ENCODE measurements at regions not wholly inside any gene's neighbourhood (a gene's known extent, or its start where the extent isn't known, plus 50 kb on each side); places are given as distances from the start of the nearest gene placed in this dataset.
"Not testable (repeated sequence)": the region's sequence is repeated elsewhere in the genome, so short reads cannot be mapped to it uniquely, and the experiment has no call there.

DNA sequence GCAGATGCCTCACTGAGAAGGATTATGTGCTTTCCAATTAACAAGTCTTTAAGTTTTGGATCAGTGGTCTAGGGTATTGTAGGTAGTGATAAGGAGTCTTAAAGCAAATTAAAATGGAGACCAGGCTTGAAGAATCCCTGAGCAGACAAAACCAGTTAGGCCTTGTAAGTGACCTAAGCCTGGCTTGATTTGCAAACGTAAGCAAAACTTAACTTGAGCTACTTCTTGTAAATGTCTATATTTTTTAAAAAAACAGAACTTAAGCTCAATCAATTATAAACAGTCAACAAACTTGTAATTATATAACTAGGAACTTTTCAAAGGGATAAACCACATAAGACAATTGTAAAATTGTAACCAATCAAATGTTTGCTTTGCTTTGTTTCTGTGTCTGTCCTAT, 72.7 kb upstream of the NALF2 start:
- DNase-seq (ENCODE audit: low spot score): no peak
- intact Hi-C loops (cut with DNase I): no loop called here

- DNase-seq (ENCODE audit: low spot score): no peak
- intact Hi-C loops (cut with DNase I): no loop called here
Observed at GRCh38 chrX:69430785-69431184, 73.3 kb upstream of the NALF2 start.

DNA sequence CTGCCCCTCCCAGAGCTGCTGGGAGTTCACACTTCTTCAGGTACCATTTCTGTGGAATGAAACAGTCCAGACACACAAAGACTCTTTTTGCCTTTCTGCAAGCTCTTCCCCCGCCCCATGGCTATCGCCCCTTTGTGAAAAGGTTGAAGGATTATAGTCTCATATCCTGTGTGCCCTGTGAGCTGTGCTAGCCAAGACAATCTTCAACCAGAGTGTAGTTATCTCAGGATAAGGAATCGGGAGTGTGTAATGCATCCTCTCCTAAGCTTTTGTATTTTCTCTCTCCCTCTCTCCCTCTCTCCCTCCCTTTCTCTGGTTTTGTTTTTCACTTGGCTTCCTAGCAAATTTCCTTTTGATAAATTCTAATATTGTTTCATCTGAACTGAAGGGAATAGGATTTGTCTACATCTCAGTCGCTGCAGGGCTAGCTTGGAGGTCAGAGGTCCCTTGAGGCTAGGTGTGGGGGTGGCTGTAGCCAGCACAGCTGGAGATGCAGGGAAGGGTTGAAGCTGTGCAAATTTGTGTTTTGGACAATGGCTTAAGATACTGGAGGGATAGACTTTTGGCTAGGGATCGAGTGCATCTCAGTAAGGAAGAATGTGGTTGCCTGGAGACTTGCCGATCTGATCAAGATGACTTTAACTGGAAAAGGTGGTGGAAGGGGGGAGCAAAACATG, 74.6 kb upstream of the NALF2 start:
- intact Hi-C loops (cut with DNase I): loop anchor here (5.0 to 10.0 kb wide), 2 partner anchors 603 to 665 kb away; no protein-coding TSS in a partner anchor
- DNase-seq (ENCODE audit: low spot score): no peak

DNA sequence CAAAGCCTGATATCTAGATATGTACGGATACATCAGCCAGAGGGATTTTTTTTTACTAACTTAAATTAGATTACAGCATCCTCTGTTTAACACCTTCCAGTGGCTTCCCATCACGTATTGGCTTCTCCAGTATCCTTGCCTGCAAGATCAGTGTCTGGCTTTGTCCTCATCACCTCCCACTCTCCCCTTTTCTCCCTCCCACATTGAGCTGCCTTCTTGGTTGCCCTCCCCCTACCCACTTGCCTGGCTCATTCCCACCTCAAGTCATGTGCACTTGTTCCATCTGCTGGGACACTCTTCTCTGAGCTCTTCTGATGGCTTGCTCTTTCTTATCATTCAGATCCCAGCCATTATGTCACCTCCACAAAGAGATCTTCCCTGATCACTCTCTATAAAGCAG, 75.9 kb upstream of the NALF2 start:
- DNase-seq (ENCODE audit: low spot score): no peak
- intact Hi-C loops (cut with DNase I): loop anchor here (5.0 to 10.0 kb wide), 2 partner anchors 604 to 667 kb away; no protein-coding TSS in a partner anchor

DNA sequence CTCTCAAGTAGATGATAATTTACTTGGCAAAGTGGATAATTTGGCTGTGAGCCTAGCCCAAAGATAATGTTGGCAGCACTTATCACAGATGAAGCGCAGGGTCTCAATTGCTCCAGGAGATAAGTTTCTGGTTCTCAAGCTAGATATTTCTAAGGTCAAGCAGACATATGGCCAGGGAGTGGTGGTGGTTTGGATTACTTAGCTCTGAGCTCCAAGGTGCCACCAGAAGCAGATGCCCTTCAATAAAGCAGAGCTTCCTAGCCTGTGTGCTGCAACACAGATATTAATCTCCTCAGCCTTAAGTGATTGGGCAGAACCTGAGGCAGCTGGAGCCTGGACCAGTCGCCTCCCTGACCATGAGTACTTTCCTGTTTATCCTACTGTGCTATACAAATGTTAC, 79.2 kb upstream of the NALF2 start:
- no peak for DNase-seq (ENCODE audit: low spot score)
- intact Hi-C loops (cut with DNase I): loop anchor here (5.0 to 10.0 kb wide), 2 partner anchors 607 to 670 kb away; no protein-coding TSS in a partner anchor

DNA sequence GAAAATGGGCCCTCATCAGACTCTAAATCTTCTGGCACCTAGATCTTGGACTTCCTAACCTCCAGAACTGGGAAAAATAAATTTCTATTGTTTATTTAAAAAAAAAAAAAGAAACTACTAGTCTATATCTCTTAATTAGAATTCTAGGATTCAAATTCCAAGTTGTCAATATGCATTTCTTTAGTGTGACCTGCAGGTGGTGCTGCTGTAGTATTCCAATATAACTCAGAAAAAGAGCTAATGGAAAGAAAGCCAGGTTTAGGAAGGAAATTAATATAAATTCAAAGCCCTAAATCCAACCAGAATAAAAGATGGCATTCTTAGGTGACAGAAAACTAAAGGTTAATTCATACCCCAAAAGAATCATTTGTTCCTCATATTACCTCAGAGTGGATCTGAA, 80.0 kb upstream of the NALF2 start:
- DNase-seq (ENCODE audit: low spot score): no peak
- intact Hi-C loops (cut with DNase I): loop anchor here (10.0 kb wide), 1 partner anchor 671 kb away; no protein-coding TSS in a partner anchor

DNA sequence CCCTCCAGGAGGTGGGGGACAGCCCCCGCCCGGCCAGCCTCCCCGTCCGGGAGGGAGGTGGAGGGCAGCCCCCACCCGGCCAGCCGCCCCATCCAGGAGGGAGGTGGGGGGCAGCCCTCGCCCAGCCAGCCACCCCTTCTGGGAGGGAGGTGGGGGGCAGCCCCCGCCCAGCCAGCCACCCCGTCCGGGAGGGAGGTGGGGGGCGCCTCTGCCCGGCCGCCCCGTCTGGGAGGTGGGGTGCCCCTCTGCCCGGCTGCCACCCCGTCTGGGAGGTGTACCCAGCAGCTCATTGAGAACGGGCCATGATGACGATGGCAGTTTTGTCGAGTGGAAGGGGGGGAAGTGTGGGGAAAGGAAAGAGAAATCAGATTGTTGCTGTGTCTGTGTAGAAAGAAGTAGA, 81.9 kb upstream of the NALF2 start:
- DNase-seq (ENCODE audit: low spot score): not testable (repeated sequence)
- intact Hi-C loops (cut with DNase I): loop anchor here (10.0 kb wide), 1 partner anchor 673 kb away; no protein-coding TSS in a partner anchor

DNA sequence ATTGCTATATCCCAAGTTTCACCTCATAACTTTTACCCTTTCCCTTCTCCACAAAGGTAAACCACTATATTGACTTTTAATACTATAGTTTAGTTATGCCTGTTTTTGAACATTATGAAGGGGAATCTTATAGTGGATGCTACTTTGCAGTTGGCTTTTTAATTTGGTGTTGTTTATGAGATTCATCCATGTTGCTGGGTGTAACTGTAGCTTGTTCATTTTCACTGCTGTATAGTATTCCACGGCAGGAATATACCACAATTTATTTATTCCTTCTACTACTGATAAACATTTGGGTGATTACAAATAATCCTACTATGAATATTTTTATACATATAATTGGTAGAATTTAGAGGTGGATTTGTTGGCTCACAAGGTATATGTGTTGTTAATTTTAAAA, 88.4 kb upstream of the NALF2 start:
- intact Hi-C loops (cut with DNase I): no loop called here
- DNase-seq (ENCODE audit: low spot score): no peak

- intact Hi-C loops (cut with DNase I): no loop called here
- no peak for DNase-seq (ENCODE audit: low spot score)
Observed at GRCh38 chrX:69412661-69413060, 91.5 kb upstream of the NALF2 start.

DNA sequence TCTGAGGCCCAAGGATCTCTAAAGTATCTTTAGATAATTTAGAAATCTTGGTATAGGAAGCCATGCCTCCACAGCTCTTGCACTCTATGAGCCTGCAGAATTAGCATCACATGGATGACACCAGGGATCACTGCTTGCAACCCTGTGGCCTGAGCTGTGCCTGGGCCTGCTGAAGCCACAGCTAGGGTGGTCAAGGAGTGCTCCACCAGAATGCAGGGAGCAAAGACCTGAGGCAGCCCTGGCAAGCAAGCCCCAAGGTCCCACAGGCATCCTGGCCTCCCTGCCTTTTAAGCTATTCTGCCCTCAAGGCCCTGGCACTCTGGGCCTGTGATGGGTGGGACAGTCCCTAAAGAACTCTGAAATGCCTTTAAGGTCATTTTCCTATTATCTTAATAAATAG, 105.2 kb upstream of the NALF2 start:
- intact Hi-C loops (cut with DNase I): no loop called here

GRCh38 chrX:69396916-69397315, 107.2 kb upstream of the NALF2 start:
- DNase-seq (ENCODE audit: low spot score): no peak
- intact Hi-C loops (cut with DNase I): no loop called here

More for the DNA sequence above, 105.2 kb upstream of the NALF2 start:
- DNase-seq (ENCODE audit: low spot score): no peak

- intact Hi-C loops (cut with DNase I): no loop called here
- DNase-seq (ENCODE audit: low spot score): no peak
Observed at GRCh38 chrX:69395306-69395705, 108.8 kb upstream of the NALF2 start.

DNA sequence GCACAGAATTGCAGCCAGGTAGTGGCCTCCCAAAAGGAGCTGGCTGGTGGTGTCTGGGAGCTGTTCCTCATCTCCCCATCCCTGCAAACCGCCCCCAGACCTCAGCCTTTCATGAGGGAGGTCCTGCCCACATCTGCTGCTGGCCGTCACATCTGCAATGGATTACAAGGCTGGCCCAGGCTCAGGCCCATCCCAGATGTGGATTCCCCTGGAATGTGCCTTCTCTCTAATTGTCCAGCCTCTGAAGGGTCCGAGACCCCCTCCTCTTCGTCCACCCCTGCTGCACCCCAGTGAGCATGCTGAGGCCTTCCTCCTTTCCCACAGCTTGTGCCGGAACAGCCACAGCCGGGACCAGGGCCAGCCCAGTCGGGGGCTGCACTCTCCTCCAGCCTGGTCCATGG, 115.0 kb upstream of the NALF2 start:
- intact Hi-C loops (cut with DNase I): loop anchor here (5.0 to 10.0 kb wide), 3 partner anchors 174 to 567 kb away; partner anchors contain the start of gene PJA1
- no peak for DNase-seq (ENCODE audit: low spot score)

GRCh38 chrX:69388526-69388925, 115.6 kb upstream of the NALF2 start:
- no peak for DNase-seq (ENCODE audit: low spot score)

GRCh38 chrX:69387567-69388487, 116.3 kb upstream of the NALF2 start:
- DNase-seq (ENCODE audit: low spot score): no peak
- intact Hi-C loops (cut with DNase I): loop anchor here (5.0 to 10.0 kb wide), 3 partner anchors 173 to 566 kb away; partner anchors contain the start of gene PJA1

More at GRCh38 chrX:69388526-69388925, 115.6 kb upstream of the NALF2 start:
- intact Hi-C loops (cut with DNase I): loop anchor here (5.0 to 10.0 kb wide), 3 partner anchors 174 to 566 kb away; partner anchors contain the start of gene PJA1

DNA sequence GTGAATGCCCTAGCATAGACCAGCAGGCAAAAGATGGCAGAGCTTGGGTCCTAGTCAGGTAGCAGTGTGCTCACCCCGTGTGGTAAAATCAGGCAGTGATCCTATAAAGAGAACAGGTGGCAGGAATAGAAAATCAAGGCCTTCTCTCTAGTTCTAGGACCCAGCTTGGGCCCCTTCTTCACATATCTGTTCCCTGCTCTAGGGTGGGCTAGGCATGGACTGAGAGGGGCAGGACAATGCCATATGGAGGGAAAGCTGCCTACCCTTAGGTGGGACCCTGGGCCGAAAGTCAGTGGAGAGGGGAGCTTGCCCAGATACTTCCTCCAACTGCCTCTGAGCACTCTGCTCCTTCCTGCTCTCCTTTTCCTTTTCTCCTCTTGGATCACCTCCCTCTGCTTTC, 117.4 kb upstream of the NALF2 start:
- no peak for DNase-seq (ENCODE audit: low spot score)
- intact Hi-C loops (cut with DNase I): loop anchor here (5.0 to 10.0 kb wide), 3 partner anchors 172 to 564 kb away; partner anchors contain the start of gene PJA1

GRCh38 chrX:69379412-69379811, 124.7 kb upstream of the NALF2 start:
- no peak for DNase-seq (ENCODE audit: low spot score)
- intact Hi-C loops (cut with DNase I): no loop called here

- intact Hi-C loops (cut with DNase I): no loop called here
- no peak for DNase-seq (ENCODE audit: low spot score)
Observed at GRCh38 chrX:69374569-69374968, 129.6 kb upstream of the NALF2 start.

- intact Hi-C loops (cut with DNase I): no loop called here
- DNase-seq (ENCODE audit: low spot score): no peak
Observed at GRCh38 chrX:69372435-69372834, 131.7 kb upstream of the NALF2 start.

DNA sequence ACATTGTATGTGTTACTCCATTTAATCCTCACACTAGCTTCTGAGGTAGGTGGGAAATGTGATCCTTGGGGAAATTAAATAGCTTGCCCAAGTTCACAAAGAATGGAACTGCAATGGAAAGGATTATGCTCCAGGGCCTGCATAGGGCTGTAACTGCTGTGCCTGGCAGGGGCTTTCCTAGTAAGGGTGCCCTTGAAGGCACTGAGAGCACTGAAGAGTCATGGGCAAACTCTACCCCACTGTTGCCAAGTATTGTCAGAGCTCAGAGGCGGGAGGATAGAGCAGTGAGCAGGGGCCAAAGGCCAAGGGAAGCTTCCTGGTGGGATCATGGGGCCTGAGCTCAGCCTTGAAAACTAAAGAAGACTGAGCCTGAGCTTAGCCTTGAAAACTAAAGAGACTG, 133.0 kb upstream of the NALF2 start:
- no peak for DNase-seq (ENCODE audit: low spot score)
- intact Hi-C loops (cut with DNase I): no loop called here
